NCI-H146 treated with DMSO at 0.1 percent for 48 hours (cell line): ENCODE measurements at regions not wholly inside any gene's neighbourhood (a gene's known extent, or its start where the extent isn't known, plus 50 kb on each side); places are given as distances from the start of the nearest gene placed in this dataset.

Experiments
- DNase-seq: peaks from one replicate; lab custom pipeline; 2025; ENCODE audit not compliant: unreplicated experiment; lab: John Stamatoyannopoulos, UW

DNA sequence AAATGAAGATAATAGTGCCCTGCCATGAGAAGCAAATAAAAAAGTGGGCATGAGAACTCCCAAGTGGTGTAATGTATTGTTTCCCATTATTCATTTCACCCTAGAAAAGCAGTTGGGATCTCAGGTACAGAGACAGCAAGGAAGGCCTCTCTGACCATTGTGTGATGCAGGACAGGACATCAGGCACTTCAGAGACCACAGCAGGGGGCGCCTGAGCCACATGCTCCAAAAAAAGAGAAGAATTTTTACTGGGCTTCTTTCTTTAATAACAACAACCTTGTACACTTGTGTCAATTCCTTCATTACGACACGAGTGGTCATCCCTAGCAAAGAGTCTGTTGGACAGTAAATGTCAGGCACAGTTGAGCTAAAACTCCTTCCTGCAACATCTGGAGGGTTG is 533.3 kb downstream of the OMA1 start:
- DNase-seq, result no peak

DNA sequence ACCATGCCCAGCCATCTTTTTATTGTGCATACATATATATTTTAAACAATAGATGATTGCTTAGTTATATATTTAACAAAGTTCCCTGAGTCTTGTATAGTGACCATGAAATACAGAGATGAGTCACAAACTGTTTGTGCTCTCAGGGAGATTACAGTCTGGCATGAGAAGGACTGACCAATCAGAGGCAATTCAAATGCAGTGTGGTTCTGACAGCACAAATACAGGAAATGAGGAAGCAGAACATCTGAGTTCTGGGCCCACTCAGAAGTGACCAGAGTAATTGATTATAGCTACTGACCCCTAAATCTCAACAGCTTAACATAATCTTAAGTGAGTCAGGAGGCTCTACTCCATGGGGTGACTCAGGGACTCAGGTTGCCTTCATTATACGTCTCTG is 534.5 kb downstream of the OMA1 start:
- DNase-seq, result no peak

DNA sequence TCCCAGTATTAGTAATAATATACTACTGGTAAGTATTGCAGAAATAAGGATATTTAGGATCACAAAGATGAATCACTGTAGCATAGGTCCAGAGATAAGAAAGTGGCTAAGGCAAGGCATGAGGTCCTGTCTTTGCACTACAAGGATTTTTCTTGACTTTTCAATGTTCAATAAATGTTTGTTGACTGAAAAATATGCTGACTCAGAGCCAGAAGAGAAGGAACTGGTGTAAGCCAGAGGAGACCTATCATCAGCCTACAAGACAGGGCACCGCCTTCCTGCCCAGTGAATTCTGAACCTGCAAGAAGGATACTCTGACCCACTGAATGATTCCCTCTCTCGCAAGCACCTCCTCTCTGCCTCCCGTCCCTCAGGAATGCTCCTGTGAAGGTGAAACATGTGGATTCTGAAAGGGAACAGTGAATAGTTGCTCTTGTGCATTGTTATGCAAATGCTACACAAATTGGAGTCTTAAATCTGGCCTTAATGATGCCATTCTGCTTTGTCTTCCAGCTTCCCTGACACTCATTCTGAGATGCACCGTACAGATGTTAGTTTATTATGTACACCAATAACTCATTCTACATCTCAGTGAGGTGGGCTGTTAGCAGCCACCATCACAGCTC is 540.0 kb downstream of the OMA1 start:
- no peak for DNase-seq

DNA sequence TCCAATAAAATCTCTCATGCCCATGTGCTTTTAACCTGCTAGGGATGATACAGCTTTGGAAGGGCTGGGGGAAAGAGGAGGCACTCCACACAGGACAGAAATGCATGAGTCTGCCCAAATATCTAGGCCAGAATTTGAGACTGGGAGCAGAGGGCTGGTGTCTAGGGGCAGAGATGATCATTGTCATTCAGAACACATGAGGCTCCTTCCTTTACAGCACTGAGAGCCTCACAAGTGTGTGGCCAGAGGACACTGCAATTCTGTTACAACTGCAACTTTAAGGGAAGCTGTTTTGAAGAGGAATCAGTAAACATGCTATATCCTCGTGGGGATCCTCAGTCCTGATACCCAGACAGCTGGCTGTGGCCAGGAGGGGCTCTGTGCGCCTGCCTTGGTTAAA is 541.3 kb downstream of the OMA1 start:
- no peak for DNase-seq

DNA sequence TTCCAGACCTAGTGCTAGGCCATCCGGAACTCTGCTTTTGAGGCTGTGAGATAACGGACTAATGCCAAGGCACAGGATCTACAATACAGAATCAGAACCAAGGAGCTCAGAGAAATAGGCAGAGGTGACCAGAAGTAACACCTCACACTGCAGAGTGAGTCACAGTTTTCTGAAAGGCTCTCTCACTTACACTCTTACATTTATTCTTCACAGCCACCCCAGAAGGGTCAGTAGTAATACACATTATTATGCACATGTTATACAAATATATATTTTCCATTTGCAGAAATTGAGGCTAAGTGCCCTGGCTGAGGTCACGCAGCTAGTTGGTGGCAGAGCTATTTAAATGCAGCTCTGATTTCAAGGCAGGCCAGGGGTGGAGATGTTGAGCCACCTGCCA is 542.5 kb downstream of the OMA1 start:
- DNase-seq, result no peak

DNA sequence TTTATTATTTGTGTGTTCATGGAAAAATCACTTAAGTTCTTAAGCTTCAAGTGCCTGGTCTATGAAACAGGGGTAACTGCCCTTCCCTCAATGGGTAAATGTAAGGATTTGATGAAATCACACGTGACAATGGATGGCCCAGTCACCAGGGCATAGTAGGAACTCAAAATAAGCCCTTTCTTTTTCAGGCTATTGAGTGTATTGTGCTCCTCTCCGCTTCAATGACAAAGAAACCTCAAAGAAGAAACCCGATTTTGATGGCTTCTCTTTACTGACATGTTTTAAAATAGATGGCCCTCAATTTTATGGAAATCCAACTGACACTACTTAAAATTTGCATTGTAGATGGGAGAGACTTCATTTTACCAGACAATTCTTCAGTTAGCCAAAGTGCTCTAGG is 543.5 kb downstream of the OMA1 start:
- no peak for DNase-seq

DNA sequence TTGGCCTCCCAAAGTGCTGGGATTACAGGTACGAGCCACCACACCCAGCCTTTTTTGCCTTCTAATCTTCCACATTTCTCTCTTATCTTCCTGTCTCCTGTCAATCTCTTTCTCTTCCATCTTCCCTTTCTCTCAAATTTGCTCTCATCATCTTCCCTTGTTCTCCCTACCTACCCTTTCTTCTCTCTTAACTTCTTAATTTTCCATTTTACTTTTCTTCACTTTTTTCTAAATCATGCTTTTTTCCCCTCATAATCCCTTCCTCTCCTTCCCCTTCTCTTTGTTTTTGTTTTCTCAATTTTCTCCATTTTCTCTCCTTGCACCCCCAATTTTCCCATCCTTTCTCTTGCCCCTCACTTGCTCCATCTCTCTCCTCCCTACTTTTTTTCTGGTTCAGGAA is 545.7 kb downstream of the OMA1 start:
- DNase-seq, result no peak

DNA sequence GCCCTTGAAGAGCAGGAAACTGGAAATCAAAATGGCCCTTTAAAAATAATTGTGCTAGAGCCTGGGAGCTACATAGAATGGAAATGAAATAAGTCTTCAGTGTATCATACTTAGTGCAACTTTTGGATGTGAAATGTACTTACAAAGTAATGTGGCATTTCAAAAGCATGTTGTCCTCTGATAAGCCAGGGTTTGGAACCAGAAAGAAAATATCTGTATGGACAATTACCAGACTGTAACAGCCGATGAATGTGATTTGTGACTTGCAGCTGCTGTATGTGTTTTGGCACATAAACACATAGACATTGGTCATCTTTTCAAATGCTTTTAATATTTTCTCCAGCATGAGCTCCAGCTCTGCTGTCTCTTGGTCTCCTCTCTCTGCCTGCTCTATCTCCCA is 546.4 kb downstream of the OMA1 start:
- DNase-seq, result no peak

DNA sequence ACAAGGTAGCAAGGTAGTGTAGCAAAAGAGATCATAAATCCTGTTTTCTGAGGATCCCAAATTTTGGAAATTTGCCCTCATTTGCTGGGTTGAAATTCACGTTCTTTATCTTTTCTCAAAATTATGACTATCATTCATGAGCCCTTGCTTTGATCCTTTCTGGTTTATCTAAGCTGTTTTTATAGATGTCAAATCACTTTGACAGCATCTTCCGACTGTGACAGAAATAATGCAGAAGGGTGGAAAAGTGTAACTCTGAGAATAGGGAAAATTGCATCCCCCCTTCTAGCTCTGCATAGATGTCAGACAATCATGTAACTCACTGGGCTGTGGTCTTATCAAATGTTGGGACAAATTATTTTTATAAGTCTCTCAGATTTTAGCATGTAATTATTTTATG is 550.1 kb downstream of the OMA1 start:
- DNase-seq, result no peak

DNA sequence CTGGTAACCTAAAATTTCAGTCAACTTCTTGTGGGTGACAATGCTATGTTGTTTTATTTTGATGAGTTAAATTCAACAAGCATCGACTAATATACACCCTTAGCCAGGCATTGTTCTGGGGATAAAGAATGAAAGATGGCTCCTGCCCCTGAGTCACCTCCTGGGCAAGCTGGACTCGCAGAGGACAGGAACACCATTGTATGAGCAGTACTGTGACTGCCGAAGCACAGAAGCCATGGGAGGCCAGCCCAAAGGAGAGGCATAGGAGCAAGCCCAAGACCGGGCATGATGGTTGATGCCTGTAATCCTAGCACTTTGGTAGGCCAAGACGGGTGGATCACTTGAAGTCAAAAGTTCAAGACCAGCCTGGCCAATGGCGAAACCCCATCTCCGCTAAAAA is 555.2 kb downstream of the OMA1 start:
- DNase-seq, result no peak

DNA sequence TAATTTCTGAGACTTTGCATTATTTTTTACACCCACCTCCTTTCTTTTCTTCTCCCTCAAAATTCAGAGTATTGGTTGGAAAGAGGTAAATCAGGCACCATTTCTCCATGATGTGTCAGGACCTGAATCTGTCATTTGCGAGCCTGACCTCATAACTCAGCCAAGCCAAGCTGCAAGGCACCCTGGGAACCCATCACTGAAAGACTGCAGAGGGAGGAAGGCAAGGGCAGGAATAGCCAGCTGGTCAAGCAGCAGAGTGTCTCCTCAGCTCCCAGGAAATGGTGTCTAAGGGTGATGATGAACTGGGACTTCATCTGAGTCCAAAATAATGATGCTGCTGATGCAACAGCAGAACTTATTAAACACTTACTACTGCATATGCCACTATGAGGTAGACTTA is 556.6 kb downstream of the OMA1 start:
- DNase-seq, result no peak

DNA sequence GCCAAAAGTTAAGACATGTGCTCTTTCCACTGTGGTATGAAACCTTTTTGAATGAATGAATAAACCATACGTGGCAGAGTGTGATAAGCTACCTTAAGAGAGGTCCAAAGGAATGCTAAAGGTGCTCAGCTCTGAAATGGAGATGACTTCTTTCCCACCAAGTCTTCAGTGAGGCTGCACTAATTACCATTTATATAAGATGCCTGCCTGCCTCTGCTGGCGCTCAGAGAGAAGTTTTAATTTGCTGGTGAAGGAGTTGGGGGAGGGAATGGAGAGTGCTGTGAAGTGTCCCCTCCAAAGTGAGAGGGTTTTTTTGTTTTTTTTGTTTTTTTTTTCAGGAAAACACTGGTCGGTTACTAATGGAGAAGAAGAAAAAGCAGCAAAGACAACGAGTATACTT is 559.0 kb downstream of the OMA1 start:
- DNase-seq, result no peak

DNA sequence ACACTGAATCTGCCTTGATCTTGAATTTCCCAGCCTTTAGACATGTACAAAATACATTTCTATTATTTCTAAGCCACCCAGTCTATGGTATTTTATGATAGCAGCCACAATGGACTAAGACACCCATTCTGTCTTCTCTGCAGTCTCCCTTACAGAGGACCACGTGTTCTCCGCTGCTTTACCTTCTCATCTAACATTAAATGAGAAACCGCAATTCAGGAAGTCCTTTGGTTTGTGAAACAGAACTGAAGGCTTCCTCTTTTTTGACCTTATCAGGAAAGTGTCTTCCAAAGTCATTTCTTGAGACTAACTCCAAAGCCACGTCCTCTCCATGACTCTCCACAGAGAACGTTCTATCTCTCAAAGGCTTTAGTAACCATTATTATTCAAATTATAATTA is 560.1 kb downstream of the OMA1 start:
- no peak for DNase-seq

DNA sequence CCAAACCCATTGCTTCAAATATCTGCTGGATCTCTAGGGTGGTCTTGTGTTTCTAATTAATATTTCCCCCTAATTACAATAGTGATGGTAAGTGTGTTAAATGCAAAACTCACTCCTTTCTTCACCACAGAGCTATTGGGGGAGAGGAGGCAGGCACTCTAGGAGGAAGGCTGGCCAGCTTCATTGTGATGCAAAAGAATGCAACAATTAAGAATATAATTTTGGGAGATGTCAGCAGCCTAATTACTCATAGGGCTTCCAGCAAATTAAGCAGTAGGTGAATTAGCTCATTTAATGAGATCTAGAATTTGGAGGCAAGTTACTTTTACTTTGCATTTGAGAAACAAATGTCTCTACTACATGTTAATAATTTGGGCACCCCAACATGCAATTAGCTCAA is 560.4 kb upstream of the DAB1 start:
- DNase-seq, result no peak

DNA sequence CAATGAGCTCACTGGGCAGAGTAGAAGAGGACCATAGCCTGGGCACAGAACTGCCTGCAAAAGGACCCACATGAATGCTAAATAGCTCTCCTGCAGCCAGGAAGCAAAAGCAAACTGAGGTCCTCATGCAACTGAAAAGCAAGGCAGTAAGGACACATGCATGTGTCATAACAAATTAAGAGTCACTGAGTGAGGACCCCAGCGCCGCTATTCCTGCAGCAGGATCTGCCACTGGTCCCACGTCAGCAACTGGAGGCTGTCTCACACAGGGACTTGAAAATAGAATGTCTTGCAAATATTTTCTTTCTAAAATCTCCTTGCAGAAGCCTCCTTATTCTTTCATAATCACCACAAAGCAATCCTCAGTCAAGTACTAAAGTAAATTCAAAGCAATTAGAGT is 559.6 kb upstream of the DAB1 start:
- no peak for DNase-seq

DNA sequence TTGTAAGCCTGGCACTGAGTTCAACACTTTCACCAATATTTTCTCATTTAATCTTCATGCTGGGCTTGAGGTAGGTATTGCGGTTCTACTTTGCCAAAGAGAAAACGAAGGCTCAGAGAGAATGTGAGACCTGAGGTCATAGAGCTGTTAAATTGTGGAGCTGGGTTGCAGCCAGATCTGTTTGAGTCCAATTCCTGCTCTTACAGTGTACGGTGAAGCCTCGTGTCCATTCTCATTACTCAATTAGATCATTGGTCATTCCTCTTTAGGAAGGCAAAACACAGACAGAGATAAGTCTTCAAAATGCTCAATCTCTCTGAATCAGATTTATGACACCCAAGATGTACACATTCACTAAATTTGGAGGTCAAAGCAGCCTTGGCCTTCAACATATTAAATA is 559.0 kb upstream of the DAB1 start:
- DNase-seq, result no peak

DNA sequence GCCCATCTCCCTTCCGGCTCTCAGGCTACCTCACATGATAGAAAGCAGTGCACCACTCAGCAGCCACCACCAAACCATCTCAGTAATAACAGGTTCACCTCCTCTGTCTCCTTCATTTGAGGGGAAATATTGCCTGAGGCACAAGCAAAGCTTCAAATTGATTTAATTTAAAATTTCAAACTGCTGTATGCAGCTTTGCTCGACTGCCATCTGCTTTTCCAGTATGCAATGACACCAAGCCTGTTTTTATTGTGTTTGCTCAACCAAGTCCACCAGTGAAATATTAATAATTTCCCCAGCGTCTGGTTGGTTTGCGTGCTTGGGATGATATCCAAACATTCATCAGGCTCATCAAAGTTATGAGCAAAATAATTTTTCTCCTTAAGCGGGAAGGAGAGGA is 552.4 kb upstream of the DAB1 start:
- DNase-seq, result no peak

DNA sequence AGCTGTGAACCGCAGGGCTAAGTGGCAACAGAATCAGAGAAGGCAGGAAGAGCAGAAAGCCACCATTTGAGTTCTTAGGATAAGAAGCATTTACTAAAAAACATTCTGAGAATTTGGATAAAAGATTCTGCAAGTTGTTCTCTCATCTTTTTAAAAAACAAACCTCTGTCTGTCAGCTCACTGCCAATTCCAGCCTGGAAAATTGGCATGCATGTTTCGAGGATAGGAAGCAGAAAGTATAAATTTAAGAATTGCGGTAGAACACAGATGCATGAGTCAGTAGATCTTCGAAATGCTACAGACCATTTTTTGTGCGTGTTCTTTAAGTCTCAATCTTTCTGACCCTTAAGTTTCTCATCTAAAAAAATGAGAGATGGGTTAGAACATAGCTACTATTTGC is 544.5 kb upstream of the DAB1 start:
- no peak for DNase-seq

DNA sequence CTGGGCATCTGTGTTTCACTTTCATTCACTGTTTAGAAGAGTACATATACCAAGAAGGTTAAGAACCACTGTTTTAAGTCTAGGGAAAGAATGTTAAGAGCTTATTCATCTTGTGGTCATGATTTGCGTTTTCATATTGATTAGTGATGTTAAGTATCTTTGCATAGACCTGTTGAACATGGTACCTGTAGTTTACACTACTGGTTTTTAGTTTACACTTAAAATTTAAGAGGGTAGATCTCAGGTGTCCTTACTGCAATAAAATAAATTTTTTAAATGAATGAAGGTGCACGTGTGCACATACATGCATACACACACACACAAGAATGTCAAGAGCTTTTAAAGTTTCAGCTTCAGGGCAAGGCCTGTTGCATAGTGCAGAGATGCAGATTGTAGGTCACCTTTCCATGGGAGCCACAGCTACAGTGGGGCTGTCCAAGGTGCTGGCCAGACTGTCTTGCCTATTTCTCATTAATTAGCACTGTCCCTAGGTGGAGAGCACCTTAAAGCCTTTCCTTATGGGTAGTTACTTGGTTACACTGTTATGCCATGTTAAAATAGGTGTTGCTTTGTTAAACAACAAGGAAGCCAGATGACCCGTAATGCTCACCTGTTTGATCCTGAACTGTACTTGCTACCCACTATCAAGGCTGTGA is 543.0 kb upstream of the DAB1 start:
- DNase-seq, result no peak

DNA sequence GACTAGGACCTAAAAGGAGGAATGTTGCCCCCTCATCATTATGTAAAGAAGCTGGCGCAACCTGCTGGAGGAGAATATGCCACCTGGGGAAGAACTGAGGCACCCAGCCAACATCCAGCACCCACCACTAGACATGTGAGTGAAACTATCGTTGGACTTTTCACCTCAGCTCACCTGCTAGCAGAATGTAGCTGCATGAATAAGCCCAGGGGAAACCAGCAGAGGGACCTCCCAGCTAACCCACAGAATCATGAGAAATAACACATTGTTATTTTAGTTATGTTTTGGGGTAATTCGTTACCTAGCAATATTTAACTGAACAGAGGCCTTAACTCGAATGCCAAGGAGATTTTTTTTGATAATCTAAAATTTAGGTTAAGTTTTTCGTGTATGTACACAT is 542.5 kb upstream of the DAB1 start:
- no peak for DNase-seq

DNA sequence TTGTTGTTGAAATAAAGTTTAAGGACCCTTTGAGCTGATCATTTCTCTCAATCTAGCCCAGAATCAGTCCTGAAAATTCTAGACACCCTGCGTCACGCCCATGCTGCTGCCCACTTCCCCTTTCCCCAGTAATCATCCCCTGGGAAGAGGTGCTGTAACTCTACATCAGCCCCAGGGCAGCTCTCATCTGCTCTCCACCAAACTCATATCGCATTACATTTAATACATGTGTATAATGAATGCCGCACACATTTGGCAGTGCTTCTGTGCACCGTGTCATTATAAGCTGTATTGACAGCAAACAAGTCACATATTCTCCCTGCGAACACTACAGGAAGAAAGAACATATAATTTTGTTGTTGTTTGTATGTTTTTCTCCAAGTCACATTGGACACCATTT is 539.7 kb upstream of the DAB1 start:
- DNase-seq, result peak; percentile 72

DNA sequence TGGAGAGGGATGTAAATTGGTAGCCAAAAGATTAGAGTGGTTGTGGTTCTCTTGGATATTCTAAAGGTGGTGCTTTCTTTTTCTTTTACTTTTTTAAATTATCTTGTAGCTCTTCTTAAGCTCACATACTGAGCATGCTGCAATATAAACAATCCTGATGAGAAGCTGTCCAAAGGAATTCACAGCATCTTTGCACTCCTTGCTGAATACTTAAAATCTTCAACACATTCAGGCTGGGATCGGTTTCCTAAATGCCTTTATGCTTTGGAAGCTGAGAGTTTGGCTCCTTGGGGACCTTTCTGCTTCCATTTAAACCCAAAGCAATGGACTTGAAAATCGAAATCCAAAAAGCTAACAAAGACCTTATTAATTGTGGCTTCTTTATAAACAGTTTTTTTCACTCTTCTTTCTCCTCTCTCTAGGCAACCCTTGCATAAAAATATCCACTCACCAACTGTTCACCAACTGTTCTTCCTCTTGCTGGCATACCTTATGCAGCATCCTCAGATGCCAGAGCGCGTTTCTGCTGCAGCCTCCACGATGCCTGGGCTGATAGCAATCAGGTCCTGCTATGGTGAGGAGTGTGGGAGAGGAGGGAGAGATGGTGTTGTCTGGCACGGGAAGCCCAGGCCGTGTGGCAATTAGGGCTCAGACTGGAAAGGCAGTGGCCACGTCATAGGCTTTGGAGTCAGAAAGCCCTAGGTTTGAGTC is 535.8 kb upstream of the DAB1 start:
- no peak for DNase-seq

DNA sequence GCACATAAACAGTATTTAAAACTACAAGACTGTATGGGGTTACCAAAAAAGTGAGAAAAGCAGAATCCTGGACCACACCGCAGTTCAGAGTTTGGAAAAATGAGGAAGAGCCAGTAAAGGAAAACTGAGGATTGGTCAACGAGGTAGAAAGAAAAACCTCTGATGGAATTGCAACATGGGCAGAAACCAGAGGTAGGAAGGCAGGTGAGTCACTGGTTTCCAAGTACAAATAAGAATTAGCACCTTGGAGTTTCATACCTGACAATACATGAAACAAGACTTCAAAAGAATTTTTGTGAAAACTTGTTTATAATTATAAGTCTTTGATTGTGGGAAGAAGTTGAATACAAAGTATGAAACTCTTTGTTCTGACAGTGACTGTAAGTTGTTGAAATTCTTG is 533.7 kb upstream of the DAB1 start:
- DNase-seq, result no peak
